ENCODE measurements at regions not wholly inside any gene's neighbourhood (a gene's known extent, or its start where the extent isn't known, plus 50 kb on each side); places are given as distances from the start of the nearest gene placed in this dataset.

DNA sequence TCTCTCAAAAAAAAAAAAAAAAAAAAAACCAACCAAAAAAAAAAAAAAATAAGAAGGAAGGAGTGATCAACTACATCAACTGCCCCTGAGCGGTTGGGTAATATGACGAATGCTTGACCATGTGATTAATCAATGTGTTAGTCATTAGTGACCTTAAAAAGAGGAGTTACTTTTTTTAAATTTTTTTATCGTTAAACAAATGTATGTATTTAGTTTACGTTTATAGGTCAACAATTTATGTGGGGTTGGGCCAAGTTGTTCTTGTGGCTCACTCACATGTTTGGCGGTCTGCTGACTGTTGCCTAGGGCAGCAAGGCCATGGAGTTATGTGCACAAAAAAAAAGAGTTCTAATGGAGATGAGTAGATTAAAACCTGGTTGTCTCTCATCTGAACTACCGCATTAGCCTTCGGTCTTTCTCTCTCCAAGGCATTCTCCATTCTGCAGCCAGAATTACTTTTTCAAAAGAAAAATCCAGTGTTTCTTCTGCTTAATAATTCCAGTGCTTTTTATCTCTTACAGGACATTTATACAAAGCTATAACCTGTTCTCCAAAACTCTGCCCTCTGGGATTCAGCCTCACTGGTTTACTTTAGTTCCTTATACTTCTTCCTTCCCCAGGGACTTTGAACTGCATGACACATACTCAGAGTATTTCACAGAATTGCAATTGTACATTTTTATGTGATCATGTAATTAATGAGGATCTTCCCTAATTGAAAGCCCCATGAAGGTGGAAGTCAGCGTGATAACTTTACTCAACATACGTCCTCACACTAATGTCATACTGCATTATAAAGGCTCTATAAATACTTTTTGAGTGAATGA lies 505.5 kb downstream of the ANKRD50 start:
- H3K4me3 Mint-ChIP-seq (ENCODE audit: low read depth), result no peak overlapping the region

DNA sequence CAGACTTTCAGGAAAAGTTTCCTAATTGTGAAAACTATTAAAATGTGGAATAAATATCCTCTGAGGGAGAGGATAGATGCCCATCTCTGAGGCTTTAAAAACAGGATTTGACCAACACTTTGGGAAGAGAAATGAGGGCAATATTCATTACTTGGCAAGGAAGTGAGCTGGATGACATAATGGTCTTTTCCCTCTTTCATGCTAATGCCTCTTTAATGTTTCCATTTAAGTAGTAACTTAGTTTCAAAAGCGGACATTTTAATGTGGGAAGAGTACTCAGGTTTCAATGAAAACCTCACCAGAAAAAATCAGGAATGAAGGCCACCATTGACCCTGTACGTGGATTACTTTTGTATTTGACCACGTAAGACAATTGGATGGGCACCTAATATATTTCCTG lies 503.3 kb downstream of the ANKRD50 start:
- Mint-ChIP-seq H3K27me3 (ENCODE audit: low read depth) (no peaks in the 10 kb centered on the region), H3K9me3 (no peaks in the 10 kb centered on the region), H3K27ac (no peak overlapping the region), H3K4me3 (ENCODE audit: low read depth) (no peak overlapping the region), H3K36me3 (ENCODE audit: low read depth) (no peaks in the 10 kb centered on the region), H3K4me1 (ENCODE audit: low read depth) (no peaks in the 10 kb centered on the region)
- intact Hi-C loops (cut with micrococcal nuclease), result no loop called here
- DNase-seq (ENCODE audit: low spot score), result no peak

More for the DNA sequence above, 505.5 kb downstream of the ANKRD50 start:
- Mint-ChIP-seq H3K4me1 (ENCODE audit: low read depth) (no peaks in the 10 kb centered on the region), H3K36me3 (ENCODE audit: low read depth) (no peaks in the 10 kb centered on the region), H3K27me3 (ENCODE audit: low read depth) (no peaks in the 10 kb centered on the region), H3K9me3 (no peaks in the 10 kb centered on the region), H3K27ac (no peak overlapping the region)
- intact Hi-C loops (cut with micrococcal nuclease), result no loop called here
- DNase-seq (ENCODE audit: low spot score), result no peak

DNA sequence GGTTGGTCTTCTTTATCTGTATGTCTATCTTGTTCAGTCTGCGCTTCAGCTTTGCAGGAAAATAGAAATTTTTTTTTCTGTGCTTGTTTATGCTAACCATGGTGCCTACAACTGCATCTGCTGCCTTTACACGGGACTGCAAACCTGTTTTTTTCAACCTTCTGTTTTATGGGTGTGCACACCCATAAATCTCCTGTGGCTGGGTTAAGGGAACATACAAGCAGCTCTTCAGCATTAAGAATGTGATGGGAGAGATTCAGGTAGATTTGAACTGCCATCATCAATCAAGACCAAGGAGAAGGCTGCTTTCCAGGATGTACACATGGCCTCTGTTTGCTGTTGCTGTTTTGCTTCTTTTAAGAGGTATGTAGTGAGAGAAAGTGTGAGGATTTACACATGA lies 502.9 kb downstream of the ANKRD50 start:
- intact Hi-C loops (cut with micrococcal nuclease), result no loop called here
- no peaks in the 10 kb centered on the region for H3K4me1 Mint-ChIP-seq (ENCODE audit: low read depth)
- H3K27ac Mint-ChIP-seq, result no peak overlapping the region
- no peaks in the 10 kb centered on the region for H3K9me3 Mint-ChIP-seq
- no peak overlapping the region for H3K4me3 Mint-ChIP-seq (ENCODE audit: low read depth)
- no peaks in the 10 kb centered on the region for H3K27me3 Mint-ChIP-seq (ENCODE audit: low read depth)
- no peak for DNase-seq (ENCODE audit: low spot score)
- no peaks in the 10 kb centered on the region for H3K36me3 Mint-ChIP-seq (ENCODE audit: low read depth)

DNA sequence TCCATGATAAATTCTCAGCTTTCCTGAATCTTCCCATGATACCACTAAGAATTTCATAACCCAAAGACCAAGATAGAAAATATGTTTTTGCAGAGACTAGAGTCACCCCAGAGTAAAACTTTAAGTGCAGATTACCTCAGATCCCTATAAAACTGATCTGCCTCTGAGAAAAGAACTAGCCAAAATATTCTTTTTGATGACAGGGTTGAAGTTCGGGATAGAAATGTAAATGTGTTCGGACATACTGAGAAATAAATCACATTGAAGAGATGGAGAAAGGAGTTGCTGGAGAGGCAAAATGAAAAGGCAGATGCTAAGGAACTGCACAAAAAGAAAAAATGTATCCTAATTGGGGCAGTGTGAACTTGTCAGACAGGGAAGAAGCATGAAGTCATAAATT lies 501.8 kb downstream of the ANKRD50 start:
- Mint-ChIP-seq H3K27me3 (ENCODE audit: low read depth) (no peaks in the 10 kb centered on the region), H3K27ac (no peak overlapping the region), H3K4me3 (ENCODE audit: low read depth) (no peak overlapping the region), H3K4me1 (ENCODE audit: low read depth) (no peaks in the 10 kb centered on the region), H3K9me3 (no peaks in the 10 kb centered on the region), H3K36me3 (ENCODE audit: low read depth) (no peaks in the 10 kb centered on the region)
- intact Hi-C loops (cut with micrococcal nuclease), result no loop called here
- DNase-seq (ENCODE audit: low spot score), result no peak

DNA sequence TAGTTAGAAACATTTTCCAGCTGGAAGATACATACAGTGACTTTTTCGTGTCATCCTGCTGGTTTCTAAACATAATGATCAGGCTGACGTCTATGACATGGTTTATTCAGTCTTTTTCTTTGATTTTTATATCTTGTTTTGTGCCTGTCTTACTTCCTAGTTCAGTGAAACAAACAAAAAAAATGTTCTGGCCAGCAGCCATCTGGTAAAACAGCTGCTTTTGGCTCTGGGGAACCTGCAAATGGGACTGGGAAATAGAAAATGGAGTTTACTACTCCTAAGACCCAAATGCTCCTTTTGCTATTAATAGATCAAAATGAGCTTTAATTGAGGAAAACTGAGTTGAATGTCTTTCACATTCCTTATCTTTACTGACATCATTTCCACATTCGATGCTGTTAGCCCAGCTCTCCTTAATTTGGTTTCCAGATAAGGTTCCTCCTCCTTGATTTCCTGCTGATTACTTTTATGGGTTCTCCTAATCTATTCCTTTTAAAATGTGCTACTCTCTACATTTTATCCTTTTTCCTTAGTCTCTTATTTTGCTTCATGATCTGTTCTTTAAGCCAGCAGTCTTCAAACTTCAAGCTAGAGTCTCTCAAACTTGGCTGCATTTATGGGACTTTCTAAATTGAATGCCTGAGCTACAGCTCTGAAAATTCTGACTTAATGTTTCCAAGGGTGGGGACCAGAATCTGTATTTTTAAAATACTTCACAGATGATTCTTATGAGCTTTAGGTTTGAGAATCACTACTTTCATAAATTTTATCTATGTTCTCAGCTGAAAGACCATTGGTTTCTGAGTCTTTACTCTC lies 499.5 kb downstream of the ANKRD50 start:
- DNase-seq (ENCODE audit: low spot score), result no peak
- no peaks in the 10 kb centered on the region for H3K27me3 Mint-ChIP-seq (ENCODE audit: low read depth)
- no peak overlapping the region for H3K4me3 Mint-ChIP-seq (ENCODE audit: low read depth)
- intact Hi-C loops (cut with micrococcal nuclease), result no loop called here
- H3K36me3 Mint-ChIP-seq (ENCODE audit: low read depth), result no peaks in the 10 kb centered on the region
- no peaks in the 10 kb centered on the region for H3K4me1 Mint-ChIP-seq (ENCODE audit: low read depth)
- no peak overlapping the region for H3K27ac Mint-ChIP-seq
- no peaks in the 10 kb centered on the region for H3K9me3 Mint-ChIP-seq

DNA sequence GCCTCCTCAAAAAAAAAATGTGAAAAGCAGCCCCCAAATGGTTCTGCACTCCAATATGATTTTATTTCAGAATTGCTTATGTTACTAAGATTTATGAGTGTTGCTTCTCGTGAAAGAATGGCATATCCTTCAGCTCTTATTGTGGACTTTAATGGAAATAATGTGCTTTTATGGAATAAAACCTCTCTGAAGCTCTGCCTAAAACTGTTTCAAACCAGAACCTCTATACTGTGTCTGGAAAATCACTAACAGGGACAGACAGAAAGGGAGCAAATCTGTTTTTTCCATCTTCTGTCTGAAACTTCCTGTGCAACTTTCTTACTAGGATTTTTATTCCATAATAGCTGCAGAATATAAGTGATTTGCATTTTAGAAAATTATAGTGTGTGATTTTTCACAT lies 493.1 kb downstream of the ANKRD50 start:
- Mint-ChIP-seq H3K36me3 (ENCODE audit: low read depth) (no peaks in the 10 kb centered on the region), H3K27ac (no peak overlapping the region), H3K4me1 (ENCODE audit: low read depth) (no peaks in the 10 kb centered on the region), H3K27me3 (ENCODE audit: low read depth) (no peaks in the 10 kb centered on the region), H3K9me3 (no peaks in the 10 kb centered on the region), H3K4me3 (ENCODE audit: low read depth) (no peak overlapping the region)
- no peak for DNase-seq (ENCODE audit: low spot score)
- intact Hi-C loops (cut with micrococcal nuclease), result no loop called here

DNA sequence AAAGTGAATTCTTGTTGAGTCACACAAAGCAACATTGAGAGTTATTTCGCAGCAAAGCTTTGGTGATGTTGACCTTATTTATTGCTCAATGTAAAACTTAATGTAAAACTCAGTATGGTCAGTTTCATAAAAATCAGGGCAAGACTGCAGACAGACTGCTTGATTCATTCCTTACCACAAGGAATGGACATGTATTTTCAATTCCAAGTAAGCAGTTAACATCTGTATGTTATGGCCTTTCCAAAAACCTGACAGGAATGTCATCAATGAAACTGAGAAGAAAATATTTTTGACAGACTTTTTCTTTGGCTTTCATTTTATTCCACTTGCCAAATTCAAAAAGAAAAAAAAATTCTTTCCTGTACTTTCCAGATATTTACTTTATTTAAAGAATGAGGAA lies 488.3 kb downstream of the ANKRD50 start:
- Mint-ChIP-seq H3K4me1 (ENCODE audit: low read depth) (no peaks in the 10 kb centered on the region), H3K36me3 (ENCODE audit: low read depth) (no peaks in the 10 kb centered on the region), H3K9me3 (no peaks in the 10 kb centered on the region), H3K27ac (no peak overlapping the region), H3K27me3 (ENCODE audit: low read depth) (no peaks in the 10 kb centered on the region), H3K4me3 (ENCODE audit: low read depth) (no peak overlapping the region)
- intact Hi-C loops (cut with micrococcal nuclease), result no loop called here
- DNase-seq (ENCODE audit: low spot score), result no peak

DNA sequence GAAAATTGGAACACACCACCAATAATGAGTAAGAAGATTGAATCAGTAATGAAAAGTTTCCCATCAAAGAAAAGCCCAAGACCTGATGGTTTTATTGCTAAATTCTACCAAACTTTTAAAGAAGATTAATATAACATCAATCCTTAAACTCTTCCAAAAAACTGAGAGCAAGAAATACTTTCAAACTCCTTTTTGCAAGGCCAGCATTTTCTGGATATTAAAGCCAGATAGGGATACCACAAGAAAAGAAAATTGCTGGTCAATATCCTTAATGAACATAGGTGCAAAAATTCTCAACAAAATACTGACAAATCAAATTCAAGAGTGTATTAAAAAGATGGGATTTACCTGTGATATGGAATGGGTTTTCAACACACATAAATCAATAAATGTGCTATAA lies 484.6 kb downstream of the ANKRD50 start:
- intact Hi-C loops (cut with micrococcal nuclease), result no loop called here
- no peak overlapping the region for H3K4me3 Mint-ChIP-seq (ENCODE audit: low read depth)

DNA sequence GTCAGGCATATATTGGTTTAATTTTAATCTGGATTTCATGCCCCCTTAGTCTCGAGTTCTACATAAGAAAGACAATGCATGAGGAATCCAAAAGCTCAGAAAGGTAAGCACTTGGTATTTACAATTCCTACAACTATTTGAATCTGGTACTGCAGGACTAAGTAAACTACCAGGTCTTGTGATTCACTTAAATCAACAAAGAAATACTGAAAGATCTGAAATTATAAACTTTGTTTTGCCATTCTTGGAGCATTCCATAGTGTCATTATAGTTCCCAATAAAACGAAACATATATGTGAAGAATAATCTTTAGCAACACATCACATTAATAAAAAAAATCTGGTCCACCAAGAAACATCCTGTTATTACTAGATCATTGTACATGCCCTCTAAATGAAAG lies 482.3 kb downstream of the ANKRD50 start:
- H3K27ac Mint-ChIP-seq, result no peak overlapping the region
- no peaks in the 10 kb centered on the region for H3K9me3 Mint-ChIP-seq
- no peaks in the 10 kb centered on the region for H3K4me1 Mint-ChIP-seq (ENCODE audit: low read depth)
- H3K27me3 Mint-ChIP-seq (ENCODE audit: low read depth), result no peaks in the 10 kb centered on the region
- no peak overlapping the region for H3K4me3 Mint-ChIP-seq (ENCODE audit: low read depth)
- H3K36me3 Mint-ChIP-seq (ENCODE audit: low read depth), result no peaks in the 10 kb centered on the region
- intact Hi-C loops (cut with micrococcal nuclease), result no loop called here
- no peak for DNase-seq (ENCODE audit: low spot score)

More for the DNA sequence above, 484.6 kb downstream of the ANKRD50 start:
- no peak for DNase-seq (ENCODE audit: low spot score)
- Mint-ChIP-seq H3K36me3 (ENCODE audit: low read depth) (no peaks in the 10 kb centered on the region), H3K27me3 (ENCODE audit: low read depth) (no peaks in the 10 kb centered on the region), H3K27ac (no peak overlapping the region), H3K4me1 (ENCODE audit: low read depth) (no peaks in the 10 kb centered on the region), H3K9me3 (no peaks in the 10 kb centered on the region)

DNA sequence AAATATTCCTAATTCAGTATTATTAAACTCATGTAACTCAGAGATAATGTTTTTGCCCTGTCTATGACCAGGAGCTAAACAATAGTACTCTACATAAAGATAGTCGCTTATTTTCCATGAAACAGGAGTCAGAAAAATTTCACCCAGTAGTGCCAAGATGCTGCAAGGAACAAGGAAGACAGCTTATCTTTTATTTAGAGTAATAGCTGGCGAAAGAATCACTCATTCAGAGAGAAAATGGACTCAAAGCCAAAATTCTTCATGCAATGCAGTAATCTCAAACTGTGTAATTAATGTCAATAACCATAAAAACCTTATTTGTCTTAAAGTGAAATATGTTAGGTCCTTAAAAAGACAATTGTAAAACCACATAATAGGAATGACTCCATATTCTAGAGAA lies 477.8 kb downstream of the ANKRD50 start:
- intact Hi-C loops (cut with micrococcal nuclease), result no loop called here
- DNase-seq (ENCODE audit: low spot score), result no peak
- no peaks in the 10 kb centered on the region for H3K9me3 Mint-ChIP-seq
- no peaks in the 10 kb centered on the region for H3K36me3 Mint-ChIP-seq (ENCODE audit: low read depth)
- no peak overlapping the region for H3K27ac Mint-ChIP-seq
- H3K4me1 Mint-ChIP-seq (ENCODE audit: low read depth), result no peaks in the 10 kb centered on the region
- no peak overlapping the region for H3K4me3 Mint-ChIP-seq (ENCODE audit: low read depth)
- no peaks in the 10 kb centered on the region for H3K27me3 Mint-ChIP-seq (ENCODE audit: low read depth)

DNA sequence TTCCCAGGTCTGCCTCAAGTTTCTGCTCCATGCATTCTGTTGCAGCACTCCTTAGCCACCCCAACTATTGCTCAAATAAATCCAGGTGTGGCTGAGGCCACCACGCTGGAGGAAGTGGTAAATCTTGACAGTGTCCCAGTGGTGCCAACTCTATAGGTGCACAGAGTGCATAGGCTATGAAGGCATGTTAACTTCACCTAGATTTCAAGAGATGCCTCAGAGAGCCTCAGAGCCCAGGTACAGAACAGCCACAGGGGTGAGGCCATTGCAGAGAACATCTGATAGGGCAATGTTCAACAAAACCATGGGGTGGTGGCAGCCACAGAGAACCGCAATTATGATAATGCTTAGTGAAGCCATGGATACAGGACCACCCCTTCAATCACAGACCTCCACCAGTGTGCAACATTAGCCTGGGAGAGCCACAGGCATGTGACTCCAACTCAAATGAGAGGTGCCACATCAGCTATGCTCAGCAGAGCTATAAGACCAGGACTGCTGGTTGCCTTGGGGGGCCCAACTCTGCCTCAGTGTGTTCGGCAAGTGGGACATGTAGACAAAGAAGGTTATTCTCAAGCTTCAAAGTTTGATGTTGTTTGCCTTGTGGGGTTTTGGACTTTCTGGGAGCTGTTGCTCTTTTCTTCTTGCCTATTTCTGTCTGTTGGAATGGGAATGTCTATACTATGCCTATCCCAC lies 468.7 kb downstream of the ANKRD50 start:
- Mint-ChIP-seq H3K9me3 (no peaks in the 10 kb centered on the region), H3K27me3 (ENCODE audit: low read depth) (no peaks in the 10 kb centered on the region), H3K4me3 (ENCODE audit: low read depth) (no peak overlapping the region), H3K4me1 (ENCODE audit: low read depth) (no peaks in the 10 kb centered on the region), H3K27ac (no peak overlapping the region), H3K36me3 (ENCODE audit: low read depth) (no peaks in the 10 kb centered on the region)
- no peak for DNase-seq (ENCODE audit: low spot score)
- intact Hi-C loops (cut with micrococcal nuclease), result no loop called here

DNA sequence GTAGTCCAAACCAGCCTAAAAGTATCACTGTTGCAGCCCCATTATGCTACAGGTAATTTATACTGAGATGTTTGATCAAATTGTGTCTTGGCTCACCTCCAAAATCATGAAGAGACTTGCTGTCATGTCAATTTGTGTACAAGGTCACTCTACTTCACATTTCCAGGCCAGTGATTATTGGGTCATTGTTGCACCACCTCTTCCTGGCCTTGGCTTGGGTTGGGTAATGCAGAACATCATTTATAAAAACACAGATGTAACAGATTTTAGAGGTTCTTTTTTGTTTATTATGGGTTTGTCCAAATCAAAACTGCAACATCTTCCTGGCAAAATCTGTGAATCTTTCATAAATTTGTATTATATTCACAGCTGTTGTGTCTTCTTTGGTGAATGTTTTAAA lies 459.5 kb downstream of the ANKRD50 start:
- intact Hi-C loops (cut with micrococcal nuclease), result no loop called here
- H3K4me1 Mint-ChIP-seq (ENCODE audit: low read depth), result no peaks in the 10 kb centered on the region
- H3K9me3 Mint-ChIP-seq, result no peaks in the 10 kb centered on the region
- H3K27me3 Mint-ChIP-seq (ENCODE audit: low read depth), result no peaks in the 10 kb centered on the region
- no peak for DNase-seq (ENCODE audit: low spot score)
- no peaks in the 10 kb centered on the region for H3K36me3 Mint-ChIP-seq (ENCODE audit: low read depth)
- no peak overlapping the region for H3K27ac Mint-ChIP-seq
- H3K4me3 Mint-ChIP-seq (ENCODE audit: low read depth), result no peak overlapping the region

Data from activated T-helper 2 cell treated with anti-CD3 and anti-CD28 coated beads, Interferon-gamma antibody, Interleukin-2, Interleukin-4, amounts not matched to agents 10 μg/mL and 5 μg/mL and 100 μg/mL, durations not matched to agents 14 hours and 24 hours and 36 hours (primary cell).